ENCODE measurements at regions not wholly inside any gene's neighbourhood (a gene's known extent, or its start where the extent isn't known, plus 50 kb on each side); places are given as distances from the start of the nearest gene placed in this dataset.

GRCh38 chr4:14529653-14530052 is 472.6 kb upstream of the CPEB2 start:
- no peak for DNase-seq (ENCODE audit: low read depth in 2 of 2)

- DNase-seq (ENCODE audit: low read depth in 2 of 2), result no peak
Observed at GRCh38 chr4:14532436-14532835, 469.8 kb upstream of the CPEB2 start.

- DNase-seq (ENCODE audit: low read depth in 2 of 2), result no peak
Observed at GRCh38 chr4:14539246-14539645, 463.0 kb upstream of the CPEB2 start.

GRCh38 chr4:14545163-14545562 is 457.1 kb upstream of the CPEB2 start:
- DNase-seq (ENCODE audit: low read depth in 2 of 2), result no peak

GRCh38 chr4:14545807-14546206 is 456.5 kb upstream of the CPEB2 start:
- no peak for DNase-seq (ENCODE audit: low read depth in 2 of 2)

GRCh38 chr4:14552119-14552518 is 450.2 kb upstream of the CPEB2 start:
- no peak for DNase-seq (ENCODE audit: low read depth in 2 of 2)

- DNase-seq (ENCODE audit: low read depth in 2 of 2), result no peak
Observed at GRCh38 chr4:14559646-14560045, 442.6 kb upstream of the CPEB2 start.

GRCh38 chr4:14560577-14560976 is 441.7 kb upstream of the CPEB2 start:
- DNase-seq (ENCODE audit: low read depth in 2 of 2), result no peak

- DNase-seq (ENCODE audit: low read depth in 2 of 2), result no peak
Observed at GRCh38 chr4:14562901-14563300, 439.4 kb upstream of the CPEB2 start.

GRCh38 chr4:14564281-14564680 is 438.0 kb upstream of the CPEB2 start:
- DNase-seq (ENCODE audit: low read depth in 2 of 2), result no peak

- no peak for DNase-seq (ENCODE audit: low read depth in 2 of 2)
Observed at GRCh38 chr4:14566518-14566917, 435.8 kb upstream of the CPEB2 start.

- no peak for DNase-seq (ENCODE audit: low read depth in 2 of 2)
Observed at GRCh38 chr4:14568351-14568750, 433.9 kb upstream of the CPEB2 start.

- no peak for DNase-seq (ENCODE audit: low read depth in 2 of 2)
Observed at GRCh38 chr4:14575289-14575688, 427.0 kb upstream of the CPEB2 start.

GRCh38 chr4:14575919-14576318 is 426.4 kb upstream of the CPEB2 start:
- no peak for DNase-seq (ENCODE audit: low read depth in 2 of 2)

GRCh38 chr4:14580061-14580460 is 422.2 kb upstream of the CPEB2 start:
- DNase-seq (ENCODE audit: low read depth in 2 of 2), result no peak

- DNase-seq (ENCODE audit: low read depth in 2 of 2), result no peak
Observed at GRCh38 chr4:14581741-14582140, 420.5 kb upstream of the CPEB2 start.

GRCh38 chr4:14582677-14583076 is 419.6 kb upstream of the CPEB2 start:
- no peak for DNase-seq (ENCODE audit: low read depth in 2 of 2)

GRCh38 chr4:14583331-14583730 is 418.9 kb upstream of the CPEB2 start:
- no peak for DNase-seq (ENCODE audit: low read depth in 2 of 2)

- no peak for DNase-seq (ENCODE audit: low read depth in 2 of 2)
Observed at GRCh38 chr4:14583752-14584151, 418.5 kb upstream of the CPEB2 start.

GRCh38 chr4:14592950-14593349 is 409.3 kb upstream of the CPEB2 start:
- DNase-seq (ENCODE audit: low read depth in 2 of 2), result no peak

- no peak for DNase-seq (ENCODE audit: low read depth in 2 of 2)
Observed at GRCh38 chr4:14596028-14596427, 406.3 kb upstream of the CPEB2 start.

GRCh38 chr4:14596437-14596836 is 405.8 kb upstream of the CPEB2 start:
- no peak for DNase-seq (ENCODE audit: low read depth in 2 of 2)

- no peak for DNase-seq (ENCODE audit: low read depth in 2 of 2)
Observed at GRCh38 chr4:14596904-14597303, 405.4 kb upstream of the CPEB2 start.

GRCh38 chr4:14602206-14602605 is 400.1 kb upstream of the CPEB2 start:
- no peak for DNase-seq (ENCODE audit: low read depth in 2 of 2)

GRCh38 chr4:14607001-14607400 is 395.3 kb upstream of the CPEB2 start:
- no peak for DNase-seq (ENCODE audit: low read depth in 2 of 2)

Data from lung microvascular endothelial cell (primary cell).